HG03175 (cell line): ENCODE measurements at regions not wholly inside any gene's neighbourhood (a gene's known extent, or its start where the extent isn't known, plus 50 kb on each side); places are given as distances from the start of the nearest gene placed in this dataset.

Source experiments
- ATAC-seq: cut with Tn5 transposase; IDR thresholded peaks from one replicate; pipeline ENCODE4 v1.9.1; 2021; ENCODE audit warnings: mild to moderate bottlenecking, moderate library complexity; ENCODE audit not compliant: unreplicated experiment

GRCh38 chr13:44017756-44018309 is 138.1 kb downstream of the LACC1 start:
- ATAC-seq, result no peak

GRCh38 chr13:44019651-44020050 is 139.9 kb downstream of the LACC1 start:
- ATAC-seq, result no peak

GRCh38 chr13:44021422-44021821 is 141.7 kb downstream of the LACC1 start:
- no peak for ATAC-seq

GRCh38 chr13:44022196-44022595 is 142.5 kb downstream of the LACC1 start:
- no peak for ATAC-seq

GRCh38 chr13:44024167-44024845 is 144.6 kb downstream of the LACC1 start:
- ATAC-seq, result no peak

GRCh38 chr13:44024846-44025195 is 145.1 kb downstream of the LACC1 start:
- ATAC-seq, result no peak

- no peak for ATAC-seq
Measured at GRCh38 chr13:44026194-44026593, 146.5 kb downstream of the LACC1 start.

- ATAC-seq, result no peak
Measured at GRCh38 chr13:44028734-44029133, 149.0 kb downstream of the LACC1 start.

- ATAC-seq, result no peak
Measured at GRCh38 chr13:44030615-44031014, 150.9 kb downstream of the LACC1 start.

- ATAC-seq, result no peak
Measured at GRCh38 chr13:44031555-44031954, 151.9 kb downstream of the LACC1 start.

GRCh38 chr13:44032802-44033201 is 153.1 kb downstream of the LACC1 start:
- no peak for ATAC-seq

GRCh38 chr13:44035400-44035799 is 155.7 kb downstream of the LACC1 start:
- no peak for ATAC-seq

- no peak for ATAC-seq
Measured at GRCh38 chr13:44040070-44040817, 160.5 kb downstream of the LACC1 start.

- no peak for ATAC-seq
Measured at GRCh38 chr13:44040818-44041100, 161.1 kb downstream of the LACC1 start.

- no peak for ATAC-seq
Measured at GRCh38 chr13:44044547-44045179, 165.0 kb downstream of the LACC1 start.

- ATAC-seq, result no peak
Measured at GRCh38 chr13:44045180-44045562, 165.5 kb downstream of the LACC1 start.

GRCh38 chr13:44046428-44046827 is 166.7 kb downstream of the LACC1 start:
- ATAC-seq, result no peak

- ATAC-seq, result no peak
Measured at GRCh38 chr13:44048326-44048725, 168.6 kb downstream of the LACC1 start.

GRCh38 chr13:44049081-44049945 is 169.6 kb downstream of the LACC1 start:
- no peak for ATAC-seq

- ATAC-seq, result no peak
Measured at GRCh38 chr13:44050450-44051063, 170.9 kb downstream of the LACC1 start.

GRCh38 chr13:44051405-44051804 is 171.7 kb downstream of the LACC1 start:
- no peak for ATAC-seq
